Mucosa of gallbladder (tissue), 1 donor: ENCODE measurements at regions not wholly inside any gene's neighbourhood (a gene's known extent, or its start where the extent isn't known, plus 50 kb on each side); places are given as distances from the start of the nearest gene placed in this dataset.

Experiments used
- DNase-seq: peaks from one replicate; pipeline ENCODE4 v3.0.0-alpha.2; 2020; ENCODE audit warnings: low spot score
- donor health status: DM: no; HTN: no; CAD: no.

GRCh38 chr12:45669792-45670191 lies 59.7 kb upstream of the ARID2 start:
- DNase-seq = no peak

- DNase-seq = no peak
These were observed 59.0 kb upstream of the ARID2 start for GRCh38 chr12:45670346-45671065.

- no peak for DNase-seq
These were observed 58.3 kb upstream of the ARID2 start for GRCh38 chr12:45671254-45671653.

GRCh38 chr12:45674181-45674977 lies 55.1 kb upstream of the ARID2 start:
- peak; percentile 39 for DNase-seq

GRCh38 chr12:45675534-45675933 lies 54.0 kb upstream of the ARID2 start:
- no peak for DNase-seq
